ENCODE measurements at regions not wholly inside any gene's neighbourhood (a gene's known extent, or its start where the extent isn't known, plus 50 kb on each side); places are given as distances from the start of the nearest gene placed in this dataset.

- TF ChIP-seq CTCF (IDR thresholded peaks at IDR 0.05 in 4 of 5, conservative IDR thresholded peaks at IDR 0.05 in 1 of 5) = no peak
- TF ChIP-seq POLR2A (IDR thresholded peaks at IDR 0.05) = no peak
These were observed 1087.0 kb upstream of the AUTS2 start for GRCh38 chr7:68511281-68511680.

All from gastrocnemius medialis (tissue), 4 donors.